CD1c-positive myeloid dendritic cell (primary cell): ENCODE measurements at regions not wholly inside any gene's neighbourhood (a gene's known extent, or its start where the extent isn't known, plus 50 kb on each side); places are given as distances from the start of the nearest gene placed in this dataset.
"Not testable (repeated sequence)": the region's sequence is repeated elsewhere in the genome, so short reads cannot be mapped to it uniquely, and the experiment has no call there.

Experiments used
- DNase-seq: peaks from one replicate; pipeline ENCODE4 v3.0.0-alpha.2; 2016; ENCODE audit errors: extremely low spot score

DNA sequence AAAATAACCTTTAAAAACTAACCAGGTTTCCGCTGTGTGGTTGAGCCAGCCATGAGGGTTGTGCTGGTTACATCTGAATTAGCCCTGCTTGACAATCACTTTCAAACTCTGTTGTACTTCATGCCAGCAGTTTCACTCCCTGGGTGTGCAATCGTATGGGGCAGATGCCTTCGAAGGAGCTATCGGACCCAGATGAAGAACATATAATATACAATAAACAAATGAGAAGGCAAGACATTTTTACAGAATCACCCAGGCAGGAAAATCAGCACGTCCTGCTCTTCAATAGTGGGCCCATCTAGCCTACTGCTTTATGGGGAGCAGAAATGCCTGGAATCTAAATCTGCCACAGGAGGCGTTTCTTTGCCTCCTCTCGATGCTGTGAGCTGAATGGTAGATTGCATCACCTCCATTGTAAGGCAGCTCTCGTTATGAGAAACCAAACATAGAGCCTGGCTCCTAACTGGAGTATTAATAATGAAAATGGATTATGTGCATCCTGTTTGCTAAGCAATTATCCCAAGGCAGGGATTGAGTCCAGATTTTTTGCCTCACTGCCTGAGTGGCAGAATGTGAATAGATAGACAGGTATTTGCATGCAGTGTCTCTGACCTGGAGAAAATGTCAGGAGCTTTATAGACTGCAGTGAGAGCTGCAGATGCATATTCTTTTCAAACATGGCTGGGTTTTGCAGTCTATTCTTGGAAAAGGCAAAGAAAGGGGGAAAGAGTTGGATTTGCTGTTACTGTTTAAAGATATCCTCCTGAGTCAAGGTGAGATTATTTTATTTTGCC is 143.3 kb upstream of the SMARCA2 start:
- DNase-seq = no peak

DNA sequence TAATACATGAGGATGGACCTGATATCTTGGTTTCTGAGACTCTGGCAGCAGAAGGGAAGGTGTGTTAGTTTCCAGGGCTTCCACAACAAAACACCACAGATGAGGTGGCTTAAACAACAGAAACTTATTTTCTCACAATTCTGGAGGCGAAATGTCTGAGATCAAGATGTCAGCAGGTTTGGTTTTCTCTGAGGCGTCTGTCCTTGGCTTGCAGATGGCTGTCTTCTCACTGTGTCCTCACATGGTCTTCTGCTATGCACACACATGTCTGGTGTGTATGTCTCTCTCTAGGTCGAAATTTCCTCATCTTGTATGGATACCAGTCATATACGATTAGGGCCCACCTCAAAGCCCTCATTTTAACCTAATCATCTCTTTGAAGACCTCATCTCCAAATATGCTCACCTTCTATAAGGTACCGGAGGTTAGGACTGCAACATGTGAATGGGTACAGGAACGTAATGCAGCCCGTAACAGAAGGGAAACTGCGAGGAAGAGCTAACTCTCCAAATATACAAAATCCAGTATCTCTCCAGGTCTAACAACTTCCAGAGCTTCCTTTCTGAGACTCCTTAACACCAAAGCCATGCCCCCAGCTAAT is 139.8 kb upstream of the SMARCA2 start:
- DNase-seq = no peak

GRCh38 chr9:1875921-1876448 is 139.2 kb upstream of the SMARCA2 start:
- DNase-seq = no peak

- no peak for DNase-seq
These were observed 138.2 kb upstream of the SMARCA2 start for GRCh38 chr9:1876891-1877496.

GRCh38 chr9:1877951-1878350 is 137.2 kb upstream of the SMARCA2 start:
- DNase-seq = no peak

DNA sequence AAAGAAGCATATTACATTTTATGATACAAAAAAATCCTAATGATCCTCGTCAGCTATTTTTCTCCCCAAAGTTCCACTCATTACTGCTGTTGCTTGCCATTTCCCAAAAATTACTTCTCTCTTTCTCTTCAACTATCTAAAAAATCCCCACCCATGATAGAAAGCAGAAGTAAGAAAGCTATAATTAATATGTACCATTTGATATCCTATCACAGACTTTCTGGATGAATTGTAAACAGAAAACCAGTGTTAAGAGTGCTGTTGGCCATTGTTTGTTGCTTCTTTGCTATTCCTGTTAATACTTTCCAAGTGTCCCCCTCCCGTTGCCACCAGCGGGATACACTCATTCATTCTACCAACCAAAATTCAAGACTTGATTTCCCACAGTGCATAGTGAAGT is 136.3 kb upstream of the SMARCA2 start:
- no peak for DNase-seq

- no peak for DNase-seq
These were observed 135.6 kb upstream of the SMARCA2 start for GRCh38 chr9:1879501-1879900.

- no peak for DNase-seq
These were observed 135.0 kb upstream of the SMARCA2 start for GRCh38 chr9:1880038-1880565.

DNA sequence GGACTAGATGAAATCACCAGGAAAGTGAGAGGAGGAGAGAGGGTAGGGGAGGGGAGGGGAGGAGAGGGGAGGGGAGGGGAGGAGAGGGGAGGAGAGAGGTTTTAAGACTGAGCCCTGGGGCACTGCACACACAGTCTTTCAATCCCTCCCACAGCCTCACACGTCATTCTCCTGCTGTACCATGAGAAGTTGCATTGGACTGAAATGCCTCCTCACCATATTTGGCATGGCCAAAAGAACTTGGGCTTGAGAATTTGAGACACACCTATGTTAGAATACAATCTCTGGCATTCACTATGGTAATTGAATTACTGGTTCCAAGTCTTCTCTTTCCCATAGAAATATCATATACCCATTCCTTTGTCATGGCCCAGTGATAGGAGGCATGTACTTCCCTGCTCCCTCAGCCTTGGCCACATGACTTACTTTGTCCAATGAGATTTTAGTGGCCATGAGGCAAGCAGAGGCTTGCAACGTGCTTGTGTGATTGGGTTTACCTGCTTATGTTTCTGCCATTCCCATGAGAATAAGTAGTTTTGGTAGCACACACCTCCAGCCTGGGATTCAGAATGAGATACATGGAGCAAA is 133.3 kb upstream of the SMARCA2 start:
- no peak for DNase-seq

DNA sequence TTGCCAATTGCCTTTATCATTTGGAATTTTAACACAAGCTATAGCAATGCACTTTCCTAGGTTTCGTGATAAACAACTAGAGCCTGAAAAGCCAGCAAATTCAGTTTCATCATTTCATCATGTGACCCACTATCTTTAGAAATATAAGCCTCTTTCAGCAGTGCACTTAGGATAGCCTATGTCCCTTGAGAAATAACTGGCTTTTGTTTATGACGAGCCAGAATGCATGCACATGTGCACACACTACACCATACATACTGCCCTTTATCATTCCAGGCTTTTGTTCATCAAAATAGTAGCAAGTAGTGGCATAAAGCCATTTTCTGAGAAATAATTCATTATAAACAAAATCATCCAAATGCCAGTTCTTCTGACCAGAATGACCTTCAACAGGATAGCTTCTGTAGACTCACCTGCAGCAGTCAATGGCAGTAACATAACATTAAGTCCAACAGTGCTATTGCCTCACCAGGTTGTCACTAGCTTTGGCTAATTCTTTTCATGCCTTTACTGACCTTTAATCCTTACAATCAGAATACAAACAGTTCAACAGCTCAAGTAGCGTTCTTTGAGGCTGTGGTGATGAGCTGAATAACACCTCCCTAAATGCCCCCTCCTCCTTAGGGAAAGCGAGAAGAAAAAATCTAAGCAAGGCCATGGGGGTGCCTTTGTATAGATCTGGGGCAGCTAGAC is 132.3 kb upstream of the SMARCA2 start:
- DNase-seq = no peak

DNA sequence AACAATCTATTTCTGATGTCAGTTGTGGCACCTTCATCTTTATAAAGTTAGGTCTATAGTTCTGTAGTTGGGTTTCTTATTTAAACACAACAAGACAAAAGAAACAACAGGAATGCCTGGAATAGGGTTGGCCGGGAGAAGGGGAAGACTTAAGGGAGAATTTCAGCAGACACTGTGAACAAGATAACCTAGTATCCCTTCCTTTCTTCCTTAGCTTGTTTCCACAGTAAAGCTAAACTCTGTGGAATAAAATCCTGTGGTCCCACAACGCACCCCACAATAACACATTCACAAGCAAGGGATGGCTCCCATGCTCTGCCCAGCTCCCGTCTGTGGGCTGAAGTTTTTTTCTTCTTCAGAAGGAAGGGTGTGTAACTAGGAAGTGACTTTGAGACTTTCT is 124.9 kb upstream of the SMARCA2 start:
- DNase-seq = no peak

GRCh38 chr9:1890816-1891215 is 124.3 kb upstream of the SMARCA2 start:
- DNase-seq = no peak

- not testable (repeated sequence) for DNase-seq
These were observed 112.0 kb upstream of the SMARCA2 start for GRCh38 chr9:1903080-1903704.

DNA sequence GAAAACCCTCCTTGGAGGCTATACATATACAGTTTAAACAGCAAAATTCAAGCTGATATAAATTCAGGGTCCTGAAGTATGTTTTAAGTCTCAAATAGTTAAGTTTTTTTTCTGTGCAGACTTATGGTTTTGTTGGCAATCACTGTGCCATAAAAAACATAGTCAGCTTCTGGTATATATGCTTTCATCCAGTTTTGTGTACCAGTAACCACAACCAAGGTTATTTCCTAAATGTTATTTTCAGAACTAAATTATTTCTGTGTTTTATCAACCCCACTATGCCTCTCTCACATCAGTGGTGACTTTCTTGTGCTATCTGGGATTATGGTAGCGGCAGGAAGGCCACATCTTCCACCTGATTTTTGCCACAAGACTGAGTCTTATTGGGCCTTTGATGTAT is 107.7 kb upstream of the SMARCA2 start:
- no peak for DNase-seq

DNA sequence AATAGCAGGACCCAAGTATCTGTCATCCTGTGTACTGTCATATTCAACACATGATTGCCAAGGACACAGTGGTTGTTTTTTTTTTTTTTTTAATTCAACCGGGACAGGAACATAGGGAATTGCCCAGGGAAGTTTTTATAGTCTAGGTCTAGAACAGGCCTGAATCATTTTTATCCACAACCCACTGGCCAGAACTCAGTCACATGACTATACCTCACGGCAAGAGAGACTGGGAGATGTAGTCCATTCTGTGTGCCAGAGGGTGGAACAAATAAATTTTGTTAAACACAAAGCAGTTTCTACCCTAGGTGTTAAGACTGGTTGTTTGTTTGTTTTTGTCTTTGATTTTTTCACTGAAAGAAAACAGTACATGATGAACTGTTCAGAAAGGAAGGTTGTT is 105.8 kb upstream of the SMARCA2 start:
- DNase-seq = no peak

GRCh38 chr9:1910269-1910811 is 104.8 kb upstream of the SMARCA2 start:
- no peak for DNase-seq

DNA sequence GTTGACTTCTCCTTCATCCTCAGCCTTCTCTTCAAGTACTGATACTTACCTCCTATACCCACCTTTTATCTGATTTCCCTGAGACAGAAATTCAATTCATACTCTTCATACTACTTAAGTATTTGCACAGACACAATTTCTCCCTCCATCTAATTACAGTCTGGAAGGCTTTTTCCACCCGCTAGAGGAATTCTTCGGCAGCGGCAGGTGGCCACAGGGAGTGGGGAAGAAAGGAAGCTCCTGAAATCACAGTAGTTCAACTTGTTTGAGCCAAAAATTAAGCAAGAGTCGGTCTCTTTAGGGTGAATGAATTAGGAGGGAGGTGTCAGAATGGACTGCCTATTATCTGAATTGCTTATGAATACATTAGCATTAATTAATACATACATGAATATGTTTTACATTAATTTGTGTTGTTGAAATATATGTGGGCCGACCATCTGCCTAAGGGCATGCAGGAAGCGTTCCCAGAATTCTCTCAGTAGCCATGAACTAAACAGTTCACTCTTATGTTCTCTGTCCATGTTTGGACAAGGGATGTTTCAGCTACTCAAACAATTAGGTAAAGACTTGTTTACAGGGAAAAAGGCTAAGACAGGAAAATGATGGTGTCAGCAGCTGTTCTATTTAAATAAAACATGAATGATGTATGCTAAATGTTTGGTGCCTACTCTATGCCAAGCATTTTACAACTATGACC is 101.4 kb upstream of the SMARCA2 start:
- DNase-seq = no peak

DNA sequence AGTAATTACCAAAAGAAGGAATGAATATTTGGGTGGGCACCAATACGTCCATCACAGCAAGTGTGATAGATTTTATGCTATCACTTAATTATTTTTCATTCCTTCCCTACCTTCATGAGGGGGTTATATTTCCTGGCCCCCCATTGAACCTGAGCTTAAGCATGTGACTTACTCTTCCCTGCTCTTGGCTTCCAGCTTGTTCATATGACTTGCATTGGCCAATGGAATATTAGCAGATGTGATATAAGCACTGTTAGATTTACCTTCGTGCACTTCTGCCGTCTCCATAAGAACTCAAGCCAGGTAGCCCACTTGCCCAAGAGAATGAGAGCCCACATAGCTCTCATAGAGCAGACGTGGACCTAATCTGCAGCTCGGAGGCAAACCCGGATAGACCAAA is 99.1 kb upstream of the SMARCA2 start:
- no peak for DNase-seq

DNA sequence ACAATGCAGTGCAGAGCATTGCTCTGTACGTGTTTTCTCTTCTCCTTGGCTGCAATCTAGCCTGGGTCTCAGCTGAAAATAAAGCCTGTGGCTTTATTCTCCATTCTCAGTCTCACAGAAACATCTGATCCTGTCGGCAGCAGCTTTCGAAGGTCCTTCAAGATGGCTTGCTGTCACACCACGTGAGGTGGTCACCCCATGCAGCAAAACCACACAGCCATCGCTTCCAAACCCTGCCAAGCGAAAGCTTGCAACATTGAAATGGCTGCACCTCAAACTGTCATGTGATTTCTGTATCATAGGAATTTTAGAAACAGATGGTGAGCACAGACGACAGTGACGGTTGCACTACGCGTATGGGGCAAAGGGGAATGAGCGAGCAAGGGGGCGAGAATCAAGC is 98.5 kb upstream of the SMARCA2 start:
- DNase-seq = no peak

DNA sequence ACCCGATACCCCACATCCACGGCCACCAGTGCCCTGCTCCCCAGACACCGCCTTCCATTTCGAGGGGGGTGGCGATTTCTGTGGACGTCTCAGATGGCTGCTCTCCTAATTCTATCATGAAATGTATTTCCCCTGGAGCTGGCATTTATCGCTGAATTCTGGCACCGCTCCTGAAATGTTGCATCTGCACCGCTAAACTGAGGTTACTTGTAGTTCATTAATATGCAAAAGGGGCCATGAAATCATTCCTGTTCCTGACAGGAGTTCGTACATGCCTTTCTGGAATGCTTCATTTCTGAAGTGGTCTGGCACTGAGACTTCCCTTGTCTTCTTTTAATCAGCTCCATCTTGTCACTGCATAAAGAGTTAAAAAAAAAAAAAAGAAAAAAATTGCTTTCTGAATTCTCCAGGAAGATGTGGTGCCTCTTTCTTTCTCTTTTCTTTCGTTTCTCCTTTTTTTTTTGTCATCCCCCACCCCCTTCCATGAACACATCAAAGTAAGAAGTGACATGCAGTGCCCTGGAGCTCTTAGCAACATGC is 97.7 kb upstream of the SMARCA2 start:
- DNase-seq = no peak
